ENCODE measurements at regions not wholly inside any gene's neighbourhood (a gene's known extent, or its start where the extent isn't known, plus 50 kb on each side); places are given as distances from the start of the nearest gene placed in this dataset.

DNA sequence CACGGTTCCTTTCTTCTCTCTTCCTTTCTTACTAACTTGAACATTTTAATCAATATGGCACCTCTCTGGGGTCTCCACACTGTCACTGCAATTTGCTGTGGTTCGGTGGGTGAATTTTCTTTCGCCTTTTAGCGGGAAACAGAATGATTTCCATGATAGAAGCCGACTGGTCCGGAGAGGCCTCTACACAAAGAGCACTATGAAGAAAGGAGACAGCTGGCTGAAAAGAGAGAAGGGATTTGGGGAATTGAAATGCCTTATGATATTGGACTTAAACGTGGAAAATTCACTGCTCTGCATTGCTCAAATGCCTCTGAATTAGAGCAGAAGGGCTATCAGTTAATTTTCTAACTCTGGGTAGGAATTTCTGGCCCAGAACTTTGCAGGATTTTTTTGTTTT, 55.9 kb downstream of the KCNA5 start:
- Histone ChIP-seq H3K79me2 (ENCODE audit: insufficient read depth, low read length) (no peaks in the 10 kb centered on the region), H3F3A (ENCODE audit: insufficient read depth, low read length) (no peaks in the 10 kb centered on the region), H2AFZ (ENCODE audit: low read length) (no peak overlapping the region), H3K27me3 (ENCODE audit: insufficient read depth, low read length) (no peaks in the 10 kb centered on the region), H3K4me3 (ENCODE audit: low read depth, low read length, poor library complexity, severe bottlenecking) (no peak overlapping the region), H3K9ac (ENCODE audit: low read length) (no peak overlapping the region), H3K4me1 (ENCODE audit: insufficient read depth, low read length, severe bottlenecking) (no peaks in the 10 kb centered on the region), H4K20me1 (ENCODE audit: insufficient read depth, low read length) (no peaks in the 10 kb centered on the region), H3K9me3 (ENCODE audit: low read length) (no peaks in the 10 kb centered on the region), H3K9me2 (ENCODE audit: low read depth, low read length) (no peaks in the 10 kb centered on the region), H3K27ac (ENCODE audit: low read depth, low read length, poor library complexity, severe bottlenecking) (no peak overlapping the region), H3K4me2 (ENCODE audit: low read length) (no peak overlapping the region), H3K36me3 (ENCODE audit: insufficient read depth, low read length) (no peaks in the 10 kb centered on the region)
- TF ChIP-seq, protein P1, sequence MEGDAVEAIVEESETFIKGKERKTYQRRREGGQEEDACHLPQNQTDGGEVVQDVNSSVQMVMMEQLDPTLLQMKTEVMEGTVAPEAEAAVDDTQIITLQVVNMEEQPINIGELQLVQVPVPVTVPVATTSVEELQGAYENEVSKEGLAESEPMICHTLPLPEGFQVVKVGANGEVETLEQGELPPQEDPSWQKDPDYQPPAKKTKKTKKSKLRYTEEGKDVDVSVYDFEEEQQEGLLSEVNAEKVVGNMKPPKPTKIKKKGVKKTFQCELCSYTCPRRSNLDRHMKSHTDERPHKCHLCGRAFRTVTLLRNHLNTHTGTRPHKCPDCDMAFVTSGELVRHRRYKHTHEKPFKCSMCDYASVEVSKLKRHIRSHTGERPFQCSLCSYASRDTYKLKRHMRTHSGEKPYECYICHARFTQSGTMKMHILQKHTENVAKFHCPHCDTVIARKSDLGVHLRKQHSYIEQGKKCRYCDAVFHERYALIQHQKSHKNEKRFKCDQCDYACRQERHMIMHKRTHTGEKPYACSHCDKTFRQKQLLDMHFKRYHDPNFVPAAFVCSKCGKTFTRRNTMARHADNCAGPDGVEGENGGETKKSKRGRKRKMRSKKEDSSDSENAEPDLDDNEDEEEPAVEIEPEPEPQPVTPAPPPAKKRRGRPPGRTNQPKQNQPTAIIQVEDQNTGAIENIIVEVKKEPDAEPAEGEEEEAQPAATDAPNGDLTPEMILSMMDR (IDR thresholded peaks at IDR 0.05; ENCODE audit: low read length), result no peak
- no peak for TF ChIP-seq EZH2 (IDR thresholded peaks at IDR 0.05; ENCODE audit: borderline replicate concordance, low read length)

DNA sequence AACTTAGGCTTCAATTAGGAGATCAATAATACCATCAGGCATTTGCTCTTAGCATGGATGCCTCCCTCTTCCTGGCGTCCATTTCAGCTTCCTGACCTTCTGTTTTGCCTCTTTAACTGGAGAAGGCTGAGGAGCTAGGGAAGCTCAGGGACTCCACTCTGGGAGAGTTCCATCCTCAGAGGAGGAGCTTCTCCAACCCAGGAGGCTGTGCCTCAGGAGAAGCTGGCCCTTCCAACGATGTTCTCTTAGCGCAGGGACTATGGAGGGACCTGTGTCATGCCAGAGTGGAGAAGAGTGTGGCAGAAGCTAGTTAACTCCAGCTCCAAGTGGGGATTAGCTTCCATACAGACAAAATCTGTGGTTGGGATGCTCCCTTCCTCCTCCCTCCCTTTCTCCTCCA, 58.0 kb downstream of the KCNA5 start:
- Histone ChIP-seq H3K27me3 (ENCODE audit: insufficient read depth, low read length) (no peaks in the 10 kb centered on the region), H3K9me2 (ENCODE audit: low read depth, low read length) (no peaks in the 10 kb centered on the region), H3F3A (ENCODE audit: insufficient read depth, low read length) (no peaks in the 10 kb centered on the region), H3K9me3 (ENCODE audit: low read length) (no peaks in the 10 kb centered on the region), H2AFZ (ENCODE audit: low read length) (no peak overlapping the region), H3K9ac (ENCODE audit: low read length) (no peak overlapping the region), H3K27ac (ENCODE audit: low read depth, low read length, poor library complexity, severe bottlenecking) (no peak overlapping the region), H3K4me3 (ENCODE audit: low read depth, low read length, poor library complexity, severe bottlenecking) (no peak overlapping the region), H3K4me1 (ENCODE audit: insufficient read depth, low read length, severe bottlenecking) (no peaks in the 10 kb centered on the region), H3K36me3 (ENCODE audit: insufficient read depth, low read length) (no peaks in the 10 kb centered on the region), H4K20me1 (ENCODE audit: insufficient read depth, low read length) (no peaks in the 10 kb centered on the region), H3K79me2 (ENCODE audit: insufficient read depth, low read length) (no peaks in the 10 kb centered on the region), H3K4me2 (ENCODE audit: low read length) (no peak overlapping the region)
- TF ChIP-seq, protein P1 (IDR thresholded peaks at IDR 0.05; ENCODE audit: low read length), result no peak
- no peak for TF ChIP-seq EZH2 (IDR thresholded peaks at IDR 0.05; ENCODE audit: borderline replicate concordance, low read length)

DNA sequence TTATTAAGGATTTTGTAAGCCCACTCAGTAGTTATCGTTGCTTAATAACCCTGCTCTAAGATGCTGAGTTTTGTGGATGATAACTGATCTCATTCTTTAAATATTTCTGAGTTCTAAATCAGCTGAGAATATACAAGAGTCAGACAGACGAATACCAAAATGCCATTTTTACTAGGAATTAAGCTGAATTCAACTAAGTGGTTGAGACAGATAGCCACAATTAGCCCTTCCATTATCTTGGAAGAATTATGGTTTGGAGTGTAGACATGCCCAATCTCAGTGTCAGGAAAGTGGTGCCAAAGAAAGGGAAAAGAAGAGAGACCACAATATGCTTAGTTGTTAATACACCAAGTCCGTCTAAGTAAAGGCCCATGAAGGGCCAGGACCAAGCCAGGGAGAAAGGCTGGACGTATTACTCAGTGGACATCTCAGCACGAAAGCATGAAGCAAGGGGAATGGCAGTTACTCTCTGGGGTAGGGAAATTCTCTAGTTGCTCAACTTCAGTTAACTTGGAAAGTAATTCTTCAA, 58.6 kb downstream of the KCNA5 start:
- Histone ChIP-seq H3K4me2 (ENCODE audit: low read length) (no peak overlapping the region), H2AFZ (ENCODE audit: low read length) (no peak overlapping the region), H3K9me3 (ENCODE audit: low read length) (no peaks in the 10 kb centered on the region), H3K4me1 (ENCODE audit: insufficient read depth, low read length, severe bottlenecking) (no peaks in the 10 kb centered on the region), H4K20me1 (ENCODE audit: insufficient read depth, low read length) (no peaks in the 10 kb centered on the region), H3K9me2 (ENCODE audit: low read depth, low read length) (no peaks in the 10 kb centered on the region), H3K4me3 (ENCODE audit: low read depth, low read length, poor library complexity, severe bottlenecking) (no peak overlapping the region), H3K27me3 (ENCODE audit: insufficient read depth, low read length) (no peaks in the 10 kb centered on the region), H3K36me3 (ENCODE audit: insufficient read depth, low read length) (no peaks in the 10 kb centered on the region), H3F3A (ENCODE audit: insufficient read depth, low read length) (no peaks in the 10 kb centered on the region), H3K79me2 (ENCODE audit: insufficient read depth, low read length) (no peaks in the 10 kb centered on the region), H3K27ac (ENCODE audit: low read depth, low read length, poor library complexity, severe bottlenecking) (no peak overlapping the region), H3K9ac (ENCODE audit: low read length) (no peak overlapping the region)
- no peak for TF ChIP-seq EZH2 (IDR thresholded peaks at IDR 0.05; ENCODE audit: borderline replicate concordance, low read length)
- TF ChIP-seq, protein P1 (IDR thresholded peaks at IDR 0.05; ENCODE audit: low read length), result no peak
